Activated CD8-positive, alpha-beta T cell treated with anti-CD3 and anti-CD28 coated beads for 36 hours (primary cell): ENCODE measurements at regions not wholly inside any gene's neighbourhood (a gene's known extent, or its start where the extent isn't known, plus 50 kb on each side); places are given as distances from the start of the nearest gene placed in this dataset.
A peak's percentile ranks its signal among the peaks of the same experiment; 100 is the strongest.
"Not testable (repeated sequence)": the region's sequence is repeated elsewhere in the genome, so short reads cannot be mapped to it uniquely, and the experiment has no call there.

Experiments
- ATAC-seq: fragments of 200-7000 bp; cut with Tn5 transposase; one replicate; pipeline ENCODE4 v1.10.0; 2021; ENCODE audit warnings: mild to moderate bottlenecking, moderate library complexity
- CTCF ChIA-PET: fragments of 350-600 bp; sonication (Branson Sonifier 250); formaldehyde crosslinking; loops from one replicate; lab custom pipeline; 2021; ENCODE audit warnings: antibody characterized with exemption; lab: Charles Lee
- POLR2A ChIA-PET: fragments of 350-600 bp; sonication (Branson Sonifier 250); formaldehyde crosslinking; loops from one replicate; lab custom pipeline; 2021; ENCODE audit warnings: antibody characterized with exemption; lab: Charles Lee
- DNase-seq: peaks from one replicate; pipeline ENCODE4 v3.0.0-alpha.2; 2020
- H3K27ac Mint-ChIP-seq: one replicate; pipeline ENCODE4 v1.8.0; 2021; ENCODE audit warnings: mild to moderate bottlenecking, mixed read lengths
- H3K27me3 Mint-ChIP-seq: one replicate; pipeline ENCODE4 v1.8.0; 2021; ENCODE audit warnings: mixed read lengths
- H3K36me3 Mint-ChIP-seq: one replicate; pipeline ENCODE4 v1.8.0; 2021; ENCODE audit warnings: low read depth, mixed read lengths
- H3K4me1 Mint-ChIP-seq: one replicate; pipeline ENCODE4 v1.8.0; 2021; ENCODE audit warnings: low read depth, mixed read lengths
- H3K4me3 Mint-ChIP-seq: one replicate; pipeline ENCODE4 v1.8.0; 2021; ENCODE audit warnings: mild to moderate bottlenecking, moderate library complexity, mixed read lengths
- H3K9me3 Mint-ChIP-seq: one replicate; pipeline ENCODE4 v1.8.0; 2021; ENCODE audit warnings: mixed read lengths
- CTCF ChIP-seq: fragments of 200-600 bp; IDR thresholded peaks from one replicate; pipeline ENCODE4 v1.8.0; 2022; ENCODE audit warnings: antibody characterized with exemption, mild to moderate bottlenecking
- intact Hi-C: fragments of 100-400 bp; cut with micrococcal nuclease; formaldehyde crosslinking; loops from one replicate; pipeline ENCODE4 v1.10.0; 2022

GRCh38 chr9:126173929-126174328 is 152.7 kb upstream of the MVB12B start:
- peaks cover 18% of the 10 kb centered on the region for H3K27me3 Mint-ChIP-seq
- no peak overlapping the region for H3K27ac Mint-ChIP-seq
- H3K36me3 Mint-ChIP-seq = no peaks in the 10 kb centered on the region
- DNase-seq = no peak
- ATAC-seq = no peak
- H3K4me3 Mint-ChIP-seq = no peak overlapping the region
- H3K9me3 Mint-ChIP-seq = peaks cover 5% of the 10 kb centered on the region
- H3K4me1 Mint-ChIP-seq = no peaks in the 10 kb centered on the region
- no peak for TF ChIP-seq CTCF
- POLR2A ChIA-PET = no interaction called here
- intact Hi-C loops = no loop called here
- CTCF ChIA-PET = no interaction called here

GRCh38 chr9:126183266-126183665 is 143.4 kb upstream of the MVB12B start:
- Mint-ChIP-seq H3K4me3 (no peak overlapping the region), H3K4me1 (no peaks in the 10 kb centered on the region), H3K27me3 (peaks cover 45% of the 10 kb centered on the region), H3K9me3 (peaks cover 15% of the 10 kb centered on the region), H3K36me3 (no peaks in the 10 kb centered on the region), H3K27ac (no peak overlapping the region)
- CTCF ChIA-PET = no interaction called here
- DNase-seq (no peak), ATAC-seq (no peak)
- TF ChIP-seq CTCF = no peak
- POLR2A ChIA-PET = no interaction called here
- intact Hi-C loops = no loop called here

- H3K4me3 Mint-ChIP-seq, ATAC-seq, intact Hi-C loops, H3K36me3 Mint-ChIP-seq, CTCF ChIA-PET, DNase-seq, H3K4me1 Mint-ChIP-seq, H3K27ac Mint-ChIP-seq, H3K9me3 Mint-ChIP-seq: not testable (repeated sequence)
- POLR2A ChIA-PET = interaction anchor here (1.1 kb wide), 1 partner anchor 649 kb away, joined by 3 read pairs; no protein-coding TSS in a partner anchor
- H3K27me3 Mint-ChIP-seq = peaks cover 16% of the 10 kb centered on the region
These were observed 135.6 kb upstream of the MVB12B start for GRCh38 chr9:126190994-126191393.

- H3K4me1 Mint-ChIP-seq = no peaks in the 10 kb centered on the region
- H3K4me3 Mint-ChIP-seq = no peak overlapping the region
- no peak overlapping the region for H3K27ac Mint-ChIP-seq
- peaks cover 48% of the 10 kb centered on the region for H3K27me3 Mint-ChIP-seq
- no peaks in the 10 kb centered on the region for H3K9me3 Mint-ChIP-seq
- intact Hi-C loops = no loop called here
- ChIA-PET CTCF (interaction anchor here (1.0 kb wide), 1 partner anchor 13 kb away, joined by 3 read pairs; no protein-coding TSS in a partner anchor), POLR2A (interaction anchor here (0.6 to 1.0 kb wide), 2 partner anchors 9 to 1652 kb away, joined by 3 to 4 read pairs; no protein-coding TSS in a partner anchor)
- ATAC-seq = no peak
- TF ChIP-seq CTCF = no peak
- no peaks in the 10 kb centered on the region for H3K36me3 Mint-ChIP-seq
- no peak for DNase-seq
These were observed 127.8 kb upstream of the MVB12B start for GRCh38 chr9:126198854-126199253.

- Mint-ChIP-seq H3K36me3 (no peaks in the 10 kb centered on the region), H3K4me3 (no peak overlapping the region), H3K27ac (no peak overlapping the region), H3K4me1 (no peaks in the 10 kb centered on the region), H3K27me3 (peaks cover 41% of the 10 kb centered on the region), H3K9me3 (no peaks in the 10 kb centered on the region)
- ChIA-PET CTCF (interaction anchor here (1.1 kb wide), 1 partner anchor 48 kb away, joined by 3 read pairs; no protein-coding TSS in a partner anchor), POLR2A (no interaction called here)
- peak; percentile 10 for DNase-seq
- intact Hi-C loops = no loop called here
- ATAC-seq = no peak
- no peak for TF ChIP-seq CTCF
These were observed 123.3 kb upstream of the MVB12B start for GRCh38 chr9:126203313-126203712.
